Mononuclear cell (primary cell): ENCODE measurements at regions not wholly inside any gene's neighbourhood (a gene's known extent, or its start where the extent isn't known, plus 50 kb on each side); places are given as distances from the start of the nearest gene placed in this dataset.

Experiments
- H3K27me3 ChIP-seq: 2 replicates; pipeline ENCODE4 v1.6.0; 2011; ENCODE audit warnings: low read length, control low read depth; ENCODE audit not compliant: insufficient read depth
- H3K4me1 ChIP-seq: 2 replicates; pipeline ENCODE4 v1.5.1; 2011; ENCODE audit warnings: mild to moderate bottlenecking, low read length, control low read depth; ENCODE audit not compliant: insufficient read depth
- H3K4me3 ChIP-seq: 2 replicates; pipeline ENCODE4 v1.5.1; 2011; ENCODE audit warnings: mild to moderate bottlenecking, low read length, moderate library complexity
- H3K9me3 ChIP-seq: 2 replicates; pipeline ENCODE4 v1.5.1; 2011; ENCODE audit warnings: low read depth, mild to moderate bottlenecking, control low read depth, low read length

DNA sequence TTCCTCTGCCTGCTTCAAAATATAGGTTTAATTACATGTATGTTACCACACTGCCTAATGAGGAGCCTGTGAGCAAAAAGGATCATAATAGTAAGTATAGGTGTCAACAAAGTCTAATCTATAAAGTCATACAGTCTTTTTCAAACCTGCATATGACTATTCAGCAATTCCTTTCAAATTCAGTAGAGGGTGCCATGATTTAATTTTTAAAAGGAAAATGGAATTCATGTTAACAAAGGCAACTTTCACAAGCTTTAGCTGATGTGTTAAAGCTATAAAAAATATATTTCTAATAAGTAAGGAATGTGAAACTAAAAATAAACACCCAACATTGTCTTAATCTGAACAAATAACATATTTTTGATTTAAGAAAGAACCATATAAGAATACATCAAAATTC is 52.1 kb downstream of the MPP7 start:
- peaks cover 39% of the 10 kb centered on the region for H3K4me1 ChIP-seq
- H3K9me3 ChIP-seq: no peaks in the 10 kb centered on the region
- no peaks in the 10 kb centered on the region for H3K27me3 ChIP-seq
- no peak overlapping the region for H3K4me3 ChIP-seq

DNA sequence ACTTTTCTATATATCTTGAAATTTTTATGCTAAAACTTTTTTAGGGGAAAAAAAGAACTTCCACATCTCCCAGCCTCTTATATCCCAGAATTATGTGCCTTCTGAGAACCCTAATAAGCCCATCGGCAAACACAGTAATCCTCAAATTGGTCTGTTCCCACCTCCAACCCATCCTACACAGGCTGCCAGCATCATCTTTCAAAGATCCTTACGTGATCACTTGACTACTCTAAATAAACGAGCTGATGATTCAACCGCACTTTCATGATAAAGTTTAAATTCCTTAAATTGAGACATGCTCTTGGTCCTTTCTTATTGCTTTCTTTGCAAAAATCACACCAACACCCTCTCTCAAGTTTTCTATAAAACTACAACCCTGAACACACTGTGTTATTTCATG is 52.5 kb downstream of the MPP7 start:
- no peaks in the 10 kb centered on the region for H3K9me3 ChIP-seq
- H3K4me1 ChIP-seq: peaks cover 39% of the 10 kb centered on the region
- no peak overlapping the region for H3K4me3 ChIP-seq
- no peaks in the 10 kb centered on the region for H3K27me3 ChIP-seq

DNA sequence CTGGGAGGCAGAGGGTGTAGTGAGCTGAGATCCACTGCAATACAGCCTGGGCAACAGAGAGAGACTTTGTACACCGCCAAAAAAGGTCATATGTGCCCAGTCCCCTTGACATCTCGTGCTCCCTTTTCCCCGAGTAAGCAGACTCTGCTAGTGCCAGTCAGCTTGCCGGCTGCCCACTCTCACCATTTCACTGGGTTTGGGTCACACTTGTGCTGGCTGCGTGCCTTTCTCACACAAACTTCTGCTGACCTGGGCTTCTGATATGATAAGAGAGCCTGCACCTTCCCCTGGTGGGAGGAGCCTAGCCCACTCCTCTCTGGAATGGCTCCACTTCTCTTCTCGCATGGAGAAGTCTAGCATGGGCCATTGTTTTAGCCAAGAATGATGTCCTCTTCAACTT is 53.4 kb downstream of the MPP7 start:
- peaks cover 36% of the 10 kb centered on the region for H3K4me1 ChIP-seq
- H3K9me3 ChIP-seq: no peaks in the 10 kb centered on the region
- no peak overlapping the region for H3K4me3 ChIP-seq
- H3K27me3 ChIP-seq: no peaks in the 10 kb centered on the region

DNA sequence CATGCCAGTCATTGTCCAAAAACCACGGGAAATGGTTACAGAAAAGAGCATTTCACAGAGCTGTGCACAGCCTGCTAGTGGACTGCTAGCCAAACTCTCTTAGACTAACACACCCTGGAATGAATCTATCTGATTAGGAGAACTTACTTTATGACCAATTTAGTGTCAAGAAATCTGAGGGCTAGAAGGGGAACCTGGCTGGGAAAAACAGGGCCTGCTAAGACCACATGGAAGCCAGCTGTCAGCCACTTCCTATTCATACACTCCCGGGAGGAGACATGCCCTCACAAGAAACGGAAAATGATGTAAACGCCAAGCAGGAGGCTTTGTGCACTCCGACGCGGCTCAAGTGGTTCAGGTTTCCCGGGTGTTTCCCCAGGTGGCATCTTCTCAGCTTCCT is 54.8 kb downstream of the MPP7 start:
- Histone ChIP-seq H3K4me1 (peaks cover 25% of the 10 kb centered on the region), H3K4me3 (no peak overlapping the region), H3K9me3 (no peaks in the 10 kb centered on the region), H3K27me3 (no peaks in the 10 kb centered on the region)

DNA sequence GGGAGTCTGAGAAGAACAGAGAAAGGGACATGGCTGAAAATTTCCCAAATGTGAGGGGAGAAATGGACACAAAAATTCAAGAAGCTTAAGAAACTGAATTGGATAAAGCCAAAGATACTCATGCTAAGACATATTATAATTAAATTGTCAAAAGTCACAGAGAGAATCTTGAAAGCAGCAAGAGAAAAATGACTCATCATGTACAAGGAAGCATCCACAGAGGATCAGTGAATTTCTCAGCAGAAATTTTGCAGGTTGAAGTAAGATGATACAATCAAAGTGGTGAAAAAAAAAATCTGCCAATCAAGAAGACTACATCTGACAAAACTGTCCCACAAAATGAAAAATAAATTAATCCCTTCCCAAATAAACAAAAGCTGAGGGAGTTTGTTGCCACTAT is 56.8 kb downstream of the MPP7 start:
- H3K4me1 ChIP-seq: peaks cover 23% of the 10 kb centered on the region
- no peaks in the 10 kb centered on the region for H3K9me3 ChIP-seq
- H3K4me3 ChIP-seq: no peak overlapping the region
- no peaks in the 10 kb centered on the region for H3K27me3 ChIP-seq

DNA sequence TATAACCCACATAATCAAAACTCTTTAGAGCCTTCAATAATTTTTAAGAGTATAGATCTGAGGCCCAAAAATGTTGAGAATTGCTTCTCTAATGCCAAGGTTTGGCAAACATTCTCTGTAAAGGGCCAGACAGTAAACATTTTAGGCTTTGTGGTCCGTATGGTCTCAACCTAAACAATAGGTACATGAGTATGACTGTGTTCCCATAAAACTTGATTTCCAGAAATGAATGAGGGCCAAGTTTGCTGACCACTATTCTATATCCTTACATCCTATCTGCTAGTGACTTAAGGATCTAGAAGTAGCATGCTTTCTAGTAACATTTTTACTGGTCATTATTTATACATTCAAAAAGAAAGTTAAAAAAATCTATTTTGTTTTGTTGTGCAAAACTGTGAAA is 58.9 kb downstream of the MPP7 start:
- Histone ChIP-seq H3K4me3 (no peak overlapping the region), H3K4me1 (peaks cover 23% of the 10 kb centered on the region), H3K9me3 (no peaks in the 10 kb centered on the region)

DNA sequence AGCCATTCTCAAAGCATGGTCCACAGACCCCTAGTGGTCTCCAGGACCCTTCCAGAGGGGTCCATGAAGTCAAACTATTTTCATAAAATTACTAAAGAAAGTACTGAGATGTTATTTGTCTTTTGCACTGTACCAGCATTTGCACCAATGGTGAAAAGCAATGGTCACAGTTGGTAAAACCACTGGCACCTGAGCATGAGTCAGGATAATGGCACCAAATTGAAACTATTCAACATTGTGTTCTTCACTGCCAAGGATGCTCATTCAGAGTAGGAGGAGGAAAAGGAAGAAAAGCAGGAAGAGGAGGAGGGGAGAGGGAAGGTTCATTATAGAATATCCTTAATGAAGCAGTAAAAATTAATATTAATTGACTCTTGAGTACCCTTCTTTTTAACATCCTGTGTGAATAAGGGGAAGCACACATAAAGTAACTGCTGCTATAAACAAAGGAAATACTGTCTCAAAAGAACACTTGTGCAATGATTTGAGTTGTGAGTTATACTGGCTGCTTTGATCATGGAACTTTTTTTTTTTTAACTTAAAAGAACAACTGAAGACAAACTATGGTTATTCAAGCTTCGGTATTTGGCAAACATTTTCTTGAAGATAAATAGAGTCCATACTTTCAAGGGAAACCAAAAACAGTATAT is 60.2 kb downstream of the MPP7 start:
- Histone ChIP-seq H3K27me3 (no peaks in the 10 kb centered on the region), H3K4me1 (peaks cover 11% of the 10 kb centered on the region), H3K4me3 (no peak overlapping the region), H3K9me3 (no peaks in the 10 kb centered on the region)

More for the DNA sequence above, 58.9 kb downstream of the MPP7 start:
- no peaks in the 10 kb centered on the region for H3K27me3 ChIP-seq

DNA sequence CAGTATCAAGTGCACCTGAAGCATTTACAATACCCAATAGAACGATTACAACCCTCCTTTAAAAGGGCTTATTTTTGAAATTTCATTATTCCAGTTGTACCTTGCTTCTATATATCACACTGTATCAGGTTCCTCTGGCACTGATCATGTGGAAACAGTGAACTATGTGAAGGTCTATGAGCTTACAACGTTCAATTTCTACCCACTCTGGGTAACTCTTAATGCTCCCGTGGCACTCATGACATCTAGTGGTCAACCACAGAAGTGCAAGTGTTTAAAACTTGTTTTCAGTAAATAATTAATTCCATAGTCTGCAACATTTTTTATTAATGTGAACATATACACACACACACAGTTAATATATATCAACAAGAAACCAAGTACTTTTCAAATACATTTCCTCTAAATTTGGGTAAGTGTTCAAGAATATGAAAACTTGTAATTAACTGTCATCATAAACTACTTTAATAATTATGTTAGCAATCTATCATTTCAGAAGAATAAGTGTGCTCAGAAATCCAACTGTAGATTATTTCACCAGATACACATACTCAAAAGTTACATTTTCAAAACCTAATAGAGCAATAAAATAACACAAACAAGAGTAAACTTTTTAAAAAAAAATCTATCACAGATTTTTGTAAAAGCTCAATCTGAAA is 61.0 kb downstream of the MPP7 start:
- H3K27me3 ChIP-seq: no peaks in the 10 kb centered on the region
- no peaks in the 10 kb centered on the region for H3K9me3 ChIP-seq
- no peak overlapping the region for H3K4me3 ChIP-seq
- peaks cover 11% of the 10 kb centered on the region for H3K4me1 ChIP-seq

DNA sequence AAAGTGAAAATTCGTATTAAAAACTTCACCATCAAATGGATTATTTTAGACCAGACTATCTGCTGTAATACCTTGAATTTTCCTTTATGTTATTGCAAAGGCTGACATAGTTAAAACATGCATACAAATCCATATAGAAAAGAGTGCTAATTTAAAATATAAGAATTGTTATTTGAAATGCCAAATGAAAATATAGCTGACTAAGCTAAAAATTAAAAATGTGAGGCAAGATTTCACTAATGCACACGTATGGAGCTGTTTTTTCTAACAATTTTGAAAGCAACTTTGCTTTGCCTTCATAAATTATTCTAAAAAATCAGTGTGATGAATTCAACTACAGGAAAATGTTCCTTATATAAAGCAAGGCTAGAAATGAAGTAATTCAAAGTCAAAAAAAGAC is 62.5 kb downstream of the MPP7 start:
- Histone ChIP-seq H3K27me3 (no peaks in the 10 kb centered on the region), H3K9me3 (no peaks in the 10 kb centered on the region), H3K4me3 (no peak overlapping the region), H3K4me1 (peaks cover 11% of the 10 kb centered on the region)

DNA sequence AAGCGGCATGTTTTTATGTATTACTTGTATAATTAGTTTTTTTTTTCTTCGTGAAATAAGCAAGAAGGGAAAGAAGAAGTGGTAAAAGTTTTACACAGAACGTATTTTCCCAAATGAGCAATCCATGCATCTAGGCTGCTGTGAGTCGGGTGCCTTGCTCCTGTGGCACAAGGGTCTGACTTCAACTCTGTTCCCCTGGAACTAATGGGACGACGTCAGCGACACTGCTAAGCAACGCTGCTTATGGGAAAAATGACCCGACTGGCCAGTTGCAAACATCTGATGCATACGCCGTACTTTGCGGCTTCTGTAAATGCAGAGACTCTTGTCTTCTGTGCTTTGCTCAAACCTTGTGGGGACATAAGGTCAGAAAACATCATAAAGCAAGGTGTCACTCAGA is 66.3 kb downstream of the MPP7 start:
- no peaks in the 10 kb centered on the region for H3K9me3 ChIP-seq
- no peak overlapping the region for H3K4me3 ChIP-seq
- H3K27me3 ChIP-seq: no peaks in the 10 kb centered on the region
- H3K4me1 ChIP-seq: no peaks in the 10 kb centered on the region

DNA sequence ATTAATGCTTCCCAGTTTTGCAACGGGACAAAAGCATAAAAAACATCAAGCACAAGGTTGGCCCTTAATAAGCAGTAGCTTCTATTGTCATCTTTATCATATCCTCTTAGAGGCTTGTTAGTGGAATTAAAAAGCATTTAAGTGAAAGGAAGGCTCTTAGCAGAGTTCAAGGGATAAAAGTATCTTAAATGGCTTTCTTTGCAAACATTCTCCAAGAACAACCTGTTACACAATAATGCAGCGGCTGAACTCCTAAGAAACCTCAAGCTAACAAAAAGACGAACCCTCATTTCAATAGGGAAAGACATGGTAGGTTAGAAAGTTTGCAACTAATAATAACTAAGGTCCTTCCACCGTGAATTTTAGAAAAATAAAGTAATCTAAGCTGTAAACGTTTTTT is 82.1 kb downstream of the MPP7 start:
- no peaks in the 10 kb centered on the region for H3K9me3 ChIP-seq
- H3K4me1 ChIP-seq: no peaks in the 10 kb centered on the region
- H3K4me3 ChIP-seq: no peak overlapping the region
- H3K27me3 ChIP-seq: no peaks in the 10 kb centered on the region

DNA sequence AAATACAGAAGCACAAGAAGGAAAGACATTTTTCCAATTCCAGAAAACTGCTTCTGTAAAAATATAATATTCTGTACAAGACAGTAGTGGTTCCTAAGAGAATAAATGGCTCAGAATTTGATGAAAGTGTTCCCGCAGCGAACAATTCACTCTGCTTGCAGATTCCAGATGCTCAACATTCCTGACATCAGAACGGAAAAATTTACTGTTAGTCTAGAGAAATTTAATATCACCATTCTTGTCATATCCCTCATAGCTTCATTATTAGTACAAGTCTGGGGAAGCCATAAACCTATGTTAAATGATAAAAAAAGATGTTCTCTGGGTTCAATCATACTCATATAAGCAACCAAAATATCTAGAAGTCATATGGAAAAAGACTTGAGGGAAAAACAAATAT is 83.6 kb downstream of the MPP7 start:
- Histone ChIP-seq H3K4me3 (no peak overlapping the region), H3K27me3 (no peaks in the 10 kb centered on the region), H3K9me3 (no peaks in the 10 kb centered on the region), H3K4me1 (no peaks in the 10 kb centered on the region)

DNA sequence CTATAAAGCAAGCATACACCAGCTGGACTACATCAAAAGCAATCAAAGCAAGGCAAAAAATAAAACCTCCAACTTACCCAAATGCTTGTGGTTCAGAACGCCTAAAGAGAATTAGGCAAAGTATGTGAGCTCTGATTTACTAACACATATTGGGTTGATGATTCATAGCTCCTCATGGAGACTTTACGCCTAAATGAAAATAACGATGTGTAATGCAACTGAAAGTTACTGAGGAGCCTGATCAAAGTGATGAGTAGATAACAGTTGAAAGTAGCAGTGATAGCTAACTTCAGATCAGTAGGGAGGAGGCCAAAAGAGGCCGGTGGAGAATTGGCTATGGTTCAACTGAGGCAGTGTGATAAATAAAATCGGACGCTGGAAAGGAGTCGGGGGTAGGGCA is 85.0 kb downstream of the MPP7 start:
- H3K9me3 ChIP-seq: no peaks in the 10 kb centered on the region
- H3K4me1 ChIP-seq: no peaks in the 10 kb centered on the region
- H3K4me3 ChIP-seq: no peak overlapping the region
- no peaks in the 10 kb centered on the region for H3K27me3 ChIP-seq

DNA sequence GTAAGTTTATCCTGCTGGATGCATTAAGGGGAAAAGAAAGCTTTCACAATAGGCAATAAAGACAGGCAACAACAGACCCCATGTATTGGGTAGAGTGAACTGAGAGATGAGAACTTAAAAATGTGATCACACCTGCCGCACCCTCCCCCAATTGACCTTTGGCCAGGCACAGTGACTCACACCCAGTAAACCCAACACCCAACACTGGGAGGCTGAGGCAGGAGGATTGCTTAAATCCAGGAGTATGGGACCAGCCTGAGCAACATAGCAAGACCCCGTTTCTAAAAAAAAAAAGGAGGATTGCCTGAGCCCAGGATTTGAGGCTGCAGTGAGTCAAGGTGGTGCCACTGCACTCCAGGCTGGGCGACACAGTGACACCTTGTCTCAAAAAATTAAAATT is 86.9 kb downstream of the MPP7 start:
- no peaks in the 10 kb centered on the region for H3K27me3 ChIP-seq

DNA sequence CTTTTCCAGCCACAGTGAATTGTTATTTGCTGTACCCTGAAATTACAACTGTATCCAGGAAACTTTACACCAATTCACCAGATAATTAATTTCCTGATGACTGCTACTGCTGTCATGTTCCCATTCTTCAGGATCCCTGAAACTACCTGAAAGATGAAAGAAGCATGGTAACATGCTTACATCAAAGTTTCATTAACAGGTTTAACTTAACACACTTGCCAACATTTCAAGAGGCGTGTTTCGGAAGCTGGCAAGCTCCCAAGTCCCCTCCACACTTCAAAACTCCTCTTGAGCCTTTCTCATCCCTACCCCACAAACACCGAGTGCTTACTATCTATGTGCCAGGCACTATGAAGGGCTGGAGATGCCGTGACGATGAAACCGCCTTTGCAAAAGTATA is 88.6 kb downstream of the MPP7 start:
- H3K9me3 ChIP-seq: no peaks in the 10 kb centered on the region
- H3K4me1 ChIP-seq: no peaks in the 10 kb centered on the region

More for the DNA sequence above, 86.9 kb downstream of the MPP7 start:
- Histone ChIP-seq H3K4me3 (no peak overlapping the region), H3K9me3 (no peaks in the 10 kb centered on the region), H3K4me1 (no peaks in the 10 kb centered on the region)

DNA sequence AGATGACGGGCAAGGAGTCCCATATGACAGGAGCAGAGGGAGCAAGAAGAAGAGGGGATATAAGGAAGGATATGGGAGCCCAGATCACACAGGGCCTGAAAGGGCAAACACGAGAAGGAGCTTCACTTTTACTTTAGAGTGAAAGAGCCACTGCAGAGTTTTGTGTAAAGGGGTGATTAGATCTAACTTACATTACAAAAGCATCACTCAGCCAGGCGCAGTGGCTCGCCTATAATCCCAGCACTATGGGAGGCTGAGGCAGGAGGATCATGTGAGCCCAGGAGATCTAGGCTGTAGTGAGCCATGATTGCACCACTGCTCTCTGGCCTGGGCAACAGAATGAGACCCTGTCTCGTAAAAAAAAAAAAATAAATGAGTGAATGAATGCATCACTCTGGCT is 91.1 kb downstream of the MPP7 start:
- H3K9me3 ChIP-seq: no peaks in the 10 kb centered on the region
- H3K4me1 ChIP-seq: no peaks in the 10 kb centered on the region
- H3K4me3 ChIP-seq: no peak overlapping the region
- no peaks in the 10 kb centered on the region for H3K27me3 ChIP-seq

More for the DNA sequence above, 88.6 kb downstream of the MPP7 start:
- Histone ChIP-seq H3K27me3 (no peaks in the 10 kb centered on the region), H3K4me3 (no peak overlapping the region)
